Endothelial cell of umbilical vein (primary cell): ENCODE measurements at regions not wholly inside any gene's neighbourhood (a gene's known extent, or its start where the extent isn't known, plus 50 kb on each side); places are given as distances from the start of the nearest gene placed in this dataset.
"Not testable (repeated sequence)": the region's sequence is repeated elsewhere in the genome, so short reads cannot be mapped to it uniquely, and the experiment has no call there.

Experiments used
- BruUV-seq: library from RNA; stranded (reverse); fragments of 400-500 nt; replicated peaks from 2 replicates; lab custom pipeline; 2021; lab: Mats Ljungman, UMichigan
- CTCF ChIA-PET: fragments of 300-600, 350-600 bp; sonication (Branson Sonifier 250); formaldehyde crosslinking; loops from one replicate; lab custom pipeline; 2021; ENCODE audit warnings: antibody characterized with exemption, inconsistent platforms; lab: Charles Lee
- POLR2A ChIA-PET: fragments of 300-600, 350-600 bp; sonication (Branson Sonifier 250); formaldehyde crosslinking; loops from one replicate; lab custom pipeline; 2021; ENCODE audit warnings: antibody characterized with exemption, inconsistent platforms; lab: Charles Lee
- DNase-seq: peaks from one replicate; pipeline ENCODE4 v3.0.0-alpha.2; 2011; ENCODE audit warnings: low read depth, low spot score
- FAIRE-seq: peaks from 2 replicates; lab custom pipeline; 2011; peaks lifted over from hg19 to GRCh38; lab: Jason Lieb, UNC
- H2AFZ ChIP-seq: 2 replicates; pipeline ENCODE4 v1.6.0; 2012; ENCODE audit warnings: low read depth, low read length, control low read depth, inconsistent platforms
- H3K27ac ChIP-seq: 2 replicates; pipeline ENCODE4 v1.5.1; 2011; ENCODE audit warnings: low read depth, mild to moderate bottlenecking, control low read depth, low read length, moderate library complexity; ENCODE audit not compliant: insufficient read depth
- H3K27me3 ChIP-seq, 2 experiments: 2 replicates each; pipeline versions ENCODE4 v1.6.0 to v1.6.1; 2011; ENCODE audit warnings: low read length in 2 of 2, mixed read lengths in 1 of 2; ENCODE audit not compliant: control insufficient read depth in 2 of 2, insufficient read depth in 2 of 2
- H3K36me3 ChIP-seq, 2 experiments: 2 replicates in 1 of 2; 3 replicates in 1 of 2; pipeline ENCODE4 v1.5.1; 2011; ENCODE audit warnings: low read length in 2 of 2, mild to moderate bottlenecking in 1 of 2, moderate library complexity in 1 of 2; ENCODE audit not compliant: control insufficient read depth in 2 of 2, insufficient read depth in 2 of 2; ENCODE audit errors: extremely low read depth in 1 of 2
- H3K4me1 ChIP-seq: 3 replicates; pipeline ENCODE4 v1.5.1; 2011; ENCODE audit warnings: mild to moderate bottlenecking, low read length; ENCODE audit not compliant: control insufficient read depth, insufficient read depth; ENCODE audit errors: extremely low read depth
- H3K4me2 ChIP-seq: 2 replicates; pipeline ENCODE4 v1.6.1; 2011; ENCODE audit warnings: low read length, control low read depth, mixed read lengths; ENCODE audit not compliant: insufficient read depth
- H3K4me3 ChIP-seq, 3 experiments: fragments of 200-600 bp in 1 of 3; sonication (generic), shearing (Covaris generic) in 1 of 3; replicated peaks in 1 of 3; 2 replicates each; pipeline ENCODE4 v1.5.1; 2011 to 2016; ENCODE audit warnings: control low read depth in 3 of 3, low read length in 3 of 3, mild to moderate bottlenecking in 2 of 3, inconsistent platforms in 1 of 3, low read depth in 1 of 3, moderate library complexity in 1 of 3; ENCODE audit not compliant: insufficient read depth in 1 of 3
- H3K79me2 ChIP-seq: 2 replicates; pipeline ENCODE4 v1.6.0; 2012; ENCODE audit warnings: low read length, inconsistent platforms; ENCODE audit not compliant: control insufficient read depth, insufficient read depth
- H3K9ac ChIP-seq: replicated peaks from 2 replicates; pipeline ENCODE3; 2011; ENCODE audit warnings: low read length, control low read depth; ENCODE audit not compliant: insufficient read depth; ENCODE audit errors: extremely low read depth
- H3K9me1 ChIP-seq: replicated peaks from 3 replicates; pipeline ENCODE4 v1.6.0; 2011; ENCODE audit warnings: mild to moderate bottlenecking, low read length; ENCODE audit not compliant: control insufficient read depth, insufficient read depth; ENCODE audit errors: extremely low read depth
- H3K9me3 ChIP-seq: replicated peaks from 2 replicates; pipeline ENCODE4 v1.5.1; 2012; ENCODE audit warnings: low read length, inconsistent platforms; ENCODE audit not compliant: control insufficient read depth, insufficient read depth
- H4K20me1 ChIP-seq: replicated peaks from 2 replicates; pipeline ENCODE3; 2011; ENCODE audit warnings: mild to moderate bottlenecking, low read length; ENCODE audit not compliant: control insufficient read depth, insufficient read depth; ENCODE audit errors: extremely low read depth
- EZH2 ChIP-seq: IDR thresholded peaks from 2 replicates; pipeline ENCODE4 v1.6.1; 2012; ENCODE audit warnings: borderline replicate concordance, low read depth, mild to moderate bottlenecking, moderate library complexity, low read length, inconsistent platforms; ENCODE audit not compliant: severe bottlenecking
- FOS ChIP-seq: IDR thresholded peaks from 2 replicates; pipeline ENCODE4 v1.6.1; 2011; ENCODE audit warnings: mild to moderate bottlenecking, low read length, moderate library complexity, borderline replicate concordance; ENCODE audit not compliant: insufficient read depth
- GATA2 ChIP-seq: IDR thresholded peaks from 2 replicates; pipeline ENCODE4 v1.7.0; 2011; ENCODE audit warnings: low read depth, mild to moderate bottlenecking, moderate library complexity, mixed read lengths, low read length; ENCODE audit not compliant: insufficient read length, insufficient read depth
- JUN ChIP-seq: IDR thresholded peaks from 2 replicates; pipeline ENCODE4 v1.6.1; 2011; ENCODE audit warnings: borderline replicate concordance, low read depth; ENCODE audit not compliant: insufficient read length, insufficient read depth
- MYC ChIP-seq: IDR thresholded peaks from one replicate; pipeline ENCODE4 v1.6.1; 2011; ENCODE audit warnings: mild to moderate bottlenecking, low read depth, low read length
- POLR2A ChIP-seq: IDR thresholded peaks from 2 replicates; pipeline ENCODE4 v1.6.1; 2012; ENCODE audit warnings: low read depth, mild to moderate bottlenecking, control low read depth, low read length
- POLR2AphosphoS5 ChIP-seq: IDR thresholded peaks from 2 replicates; pipeline ENCODE4 v1.6.1; 2012; ENCODE audit warnings: low read depth, mild to moderate bottlenecking, control low read depth, low read length, moderate library complexity; ENCODE audit not compliant: insufficient read depth
- dilution Hi-C: fragments of 300-500 bp; cut with MboI; formaldehyde crosslinking; loops from one replicate; pipeline ENCODE4 v1.15.0; 2019; ENCODE audit warnings: low sequenced_read_pairs; ENCODE audit not compliant: extremely low pct_ligation_motif_present
- intact Hi-C: fragments of 100-400 bp; cut with micrococcal nuclease; formaldehyde crosslinking; loops from one replicate; pipeline ENCODE4 v1.10.0; 2022
- TF ChIP-seq, protein P1 (sequence below): IDR thresholded peaks from 2 replicates; pipeline ENCODE4 v1.6.1; 2011; ENCODE audit not compliant: insufficient read depth, insufficient read length
- TF ChIP-seq, protein P2 (sequence below), 2 donors: IDR thresholded peaks; 1 replicate in 1 of 2; 2 replicates in 1 of 2; pipeline ENCODE4 v1.5.1; 2011; ENCODE audit warnings: low read length in 2 of 2, mild to moderate bottlenecking in 2 of 2, moderate library complexity in 2 of 2, control low read depth in 1 of 2, inconsistent platforms in 1 of 2, low read depth in 1 of 2; ENCODE audit not compliant: insufficient read depth in 1 of 2; ENCODE audit errors: extremely low read depth in 1 of 2

DNA sequence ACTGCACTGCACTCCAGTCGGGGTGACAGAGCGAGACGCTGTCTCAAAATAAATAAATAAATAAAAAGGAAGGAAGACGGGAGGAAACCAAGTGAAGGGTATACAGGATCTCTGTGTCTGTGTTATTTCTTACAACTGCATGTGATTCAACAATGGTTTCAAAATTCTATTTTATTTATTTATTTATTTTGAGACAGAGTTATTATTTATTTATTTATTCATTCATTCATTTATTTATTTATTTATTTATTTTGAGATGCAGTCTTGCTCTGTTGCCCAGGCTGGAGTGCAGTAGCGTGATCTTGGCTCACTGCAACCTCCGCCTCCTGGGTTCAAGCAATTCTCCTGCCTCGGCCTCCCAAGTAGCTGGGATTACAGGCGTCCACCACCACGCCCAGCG is 64.2 kb upstream of the RBM24 start:
- FAIRE-seq, DNase-seq, H3K9me3 ChIP-seq, H3K4me2 ChIP-seq, H2AFZ ChIP-seq, H3K4me1 ChIP-seq, H3K79me2 ChIP-seq, dilution Hi-C loops, BruUV-seq, H3K9ac ChIP-seq, H3K9me1 ChIP-seq, H3K4me3 ChIP-seq, H3K27me3 ChIP-seq, POLR2A ChIA-PET, CTCF ChIA-PET, intact Hi-C loops, H3K27ac ChIP-seq, H3K36me3 ChIP-seq, H4K20me1 ChIP-seq: not testable (repeated sequence)

DNA sequence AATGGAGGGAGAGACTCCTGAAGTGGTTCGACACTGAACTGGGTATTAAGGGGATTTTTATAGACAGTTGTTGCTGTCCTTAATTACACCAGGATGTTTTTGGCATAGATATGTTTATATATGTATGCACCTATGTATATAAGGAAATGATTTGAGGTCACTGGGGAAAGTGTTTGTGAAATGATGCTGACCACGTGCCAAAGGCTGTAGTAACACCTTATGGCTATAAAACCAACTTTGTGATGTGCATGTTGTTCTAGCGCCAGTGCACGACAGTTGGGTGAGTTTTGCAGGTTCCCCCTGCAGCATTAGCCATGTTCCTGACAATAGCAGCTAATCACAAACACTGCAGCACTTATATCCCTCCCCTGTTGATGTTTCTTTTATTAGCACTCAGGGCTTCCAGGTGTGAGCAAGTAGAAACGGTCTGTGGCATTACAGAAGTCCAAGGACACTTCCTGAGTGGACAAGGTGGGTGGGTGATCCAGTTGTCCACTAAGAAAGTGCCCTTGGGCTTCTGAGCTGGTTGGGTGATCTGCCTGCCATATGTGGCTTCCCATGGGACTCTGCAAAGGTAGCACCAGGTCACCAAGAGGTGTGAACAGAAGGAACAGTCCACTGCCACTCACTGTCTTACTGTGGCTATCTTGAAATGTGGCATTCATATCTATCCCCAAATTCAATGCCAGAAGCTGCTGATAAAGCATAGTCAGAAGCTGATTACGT is 63.0 kb upstream of the RBM24 start:
- Histone ChIP-seq H3K9ac (no peak overlapping the region), H3K36me3 (no peaks in the 10 kb centered on the region), H3K4me3 (no peak overlapping the region), H2AFZ (no peak overlapping the region), H4K20me1 (no peaks in the 10 kb centered on the region), H3K79me2 (no peaks in the 10 kb centered on the region), H3K4me1 (no peaks in the 10 kb centered on the region), H3K9me1 (no peaks in the 10 kb centered on the region), H3K27me3 (no peaks in the 10 kb centered on the region), H3K9me3 (no peaks in the 10 kb centered on the region), H3K4me2 (no peak overlapping the region), H3K27ac (no peak overlapping the region)
- dilution Hi-C loops (no loop called here), intact Hi-C loops (no loop called here)
- DNase-seq, result no peak
- ChIA-PET POLR2A (no interaction called here), CTCF (no interaction called here)
- no peak for FAIRE-seq
- BruUV-seq, result no TSS peak
- TF ChIP-seq, protein P1, sequence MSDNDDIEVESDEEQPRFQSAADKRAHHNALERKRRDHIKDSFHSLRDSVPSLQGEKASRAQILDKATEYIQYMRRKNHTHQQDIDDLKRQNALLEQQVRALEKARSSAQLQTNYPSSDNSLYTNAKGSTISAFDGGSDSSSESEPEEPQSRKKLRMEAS, result no peak
- no peak for TF ChIP-seq JUN
- TF ChIP-seq EZH2, result no peak
- TF ChIP-seq, protein P2, sequence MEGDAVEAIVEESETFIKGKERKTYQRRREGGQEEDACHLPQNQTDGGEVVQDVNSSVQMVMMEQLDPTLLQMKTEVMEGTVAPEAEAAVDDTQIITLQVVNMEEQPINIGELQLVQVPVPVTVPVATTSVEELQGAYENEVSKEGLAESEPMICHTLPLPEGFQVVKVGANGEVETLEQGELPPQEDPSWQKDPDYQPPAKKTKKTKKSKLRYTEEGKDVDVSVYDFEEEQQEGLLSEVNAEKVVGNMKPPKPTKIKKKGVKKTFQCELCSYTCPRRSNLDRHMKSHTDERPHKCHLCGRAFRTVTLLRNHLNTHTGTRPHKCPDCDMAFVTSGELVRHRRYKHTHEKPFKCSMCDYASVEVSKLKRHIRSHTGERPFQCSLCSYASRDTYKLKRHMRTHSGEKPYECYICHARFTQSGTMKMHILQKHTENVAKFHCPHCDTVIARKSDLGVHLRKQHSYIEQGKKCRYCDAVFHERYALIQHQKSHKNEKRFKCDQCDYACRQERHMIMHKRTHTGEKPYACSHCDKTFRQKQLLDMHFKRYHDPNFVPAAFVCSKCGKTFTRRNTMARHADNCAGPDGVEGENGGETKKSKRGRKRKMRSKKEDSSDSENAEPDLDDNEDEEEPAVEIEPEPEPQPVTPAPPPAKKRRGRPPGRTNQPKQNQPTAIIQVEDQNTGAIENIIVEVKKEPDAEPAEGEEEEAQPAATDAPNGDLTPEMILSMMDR (IDR thresholded peaks at IDR 0.05; ENCODE audit: extremely low read depth in 1 of 2, insufficient read depth in 1 of 2, low read depth in 1 of 2, low read length in 2 of 2), result no peak
- TF ChIP-seq FOS, result no peak
- TF ChIP-seq MYC, result no peak
- no peak for TF ChIP-seq POLR2A
- no peak for TF ChIP-seq GATA2
- TF ChIP-seq POLR2AphosphoS5, result no peak
